ENCODE measurements at regions not wholly inside any gene's neighbourhood (a gene's known extent, or its start where the extent isn't known, plus 50 kb on each side); places are given as distances from the start of the nearest gene placed in this dataset.

- Histone ChIP-seq H3K9me3 (ENCODE audit: control insufficient read depth in 2 of 2, insufficient read depth in 1 of 2, low read length in 1 of 2) (no peaks in the 10 kb centered on the region), H3K36me3 (ENCODE audit: control insufficient read depth in 2 of 2, insufficient read depth in 2 of 2, low read length in 1 of 2) (no peaks in the 10 kb centered on the region), H3K27ac (ENCODE audit: low read depth in 1 of 2, low read length in 1 of 2) (no peak overlapping the region), H3K27me3 (ENCODE audit: control insufficient read depth in 2 of 2, insufficient read depth in 1 of 2, low read length in 1 of 2) (peaks cover 0 to 2% of the 10 kb centered on the region in 2 donors), H3K4me3 (ENCODE audit: low read length in 2 of 2) (no peak overlapping the region), H3K4me1 (ENCODE audit: control insufficient read depth in 2 of 2, insufficient read depth in 2 of 2, low read length in 2 of 2) (no peaks in the 10 kb centered on the region)
- DNase-seq (ENCODE audit: low read depth in 6 of 9, low spot score in 9 of 9), result no peak
- 94% methylated on average over 3 of the region's 3 CpGs for WGBS
Measured at GRCh38 chr10:44813201-44813600, 97.9 kb upstream of the TMEM72 start.

GRCh38 chr10:44814929-44815328 lies 96.2 kb upstream of the TMEM72 start:
- 89% methylated on average over 2 of the region's 2 CpGs for WGBS
- H3K36me3 ChIP-seq (ENCODE audit: control insufficient read depth in 2 of 2, insufficient read depth in 2 of 2, low read length in 1 of 2), result no peaks in the 10 kb centered on the region
- H3K27ac ChIP-seq (ENCODE audit: low read depth in 1 of 2, low read length in 1 of 2), result no peak overlapping the region
- DNase-seq (ENCODE audit: low read depth in 6 of 9, low spot score in 9 of 9), result no peak
- no peaks in the 10 kb centered on the region for H3K4me1 ChIP-seq (ENCODE audit: control insufficient read depth in 2 of 2, insufficient read depth in 2 of 2, low read length in 2 of 2)
- H3K4me3 ChIP-seq (ENCODE audit: low read length in 2 of 2), result no peak overlapping the region
- no peaks in the 10 kb centered on the region for H3K9me3 ChIP-seq (ENCODE audit: control insufficient read depth in 2 of 2, insufficient read depth in 1 of 2, low read length in 1 of 2)
- peaks cover 0 to 2% of the 10 kb centered on the region in 2 donors for H3K27me3 ChIP-seq (ENCODE audit: control insufficient read depth in 2 of 2, insufficient read depth in 1 of 2, low read length in 1 of 2)

GRCh38 chr10:44818041-44818649 lies 93.0 kb upstream of the TMEM72 start:
- 96% methylated on average over 6 of the region's 6 CpGs for WGBS
- Histone ChIP-seq H3K4me1 (ENCODE audit: control insufficient read depth in 2 of 2, insufficient read depth in 2 of 2, low read length in 2 of 2) (no peaks in the 10 kb centered on the region), H3K27ac (ENCODE audit: low read depth in 1 of 2, low read length in 1 of 2) (no peak overlapping the region), H3K4me3 (ENCODE audit: low read length in 2 of 2) (no peak overlapping the region), H3K9me3 (ENCODE audit: control insufficient read depth in 2 of 2, insufficient read depth in 1 of 2, low read length in 1 of 2) (no peaks in the 10 kb centered on the region), H3K36me3 (ENCODE audit: control insufficient read depth in 2 of 2, insufficient read depth in 2 of 2, low read length in 1 of 2) (no peaks in the 10 kb centered on the region), H3K27me3 (ENCODE audit: control insufficient read depth in 2 of 2, insufficient read depth in 1 of 2, low read length in 1 of 2) (peaks cover 0 to 2% of the 10 kb centered on the region in 2 donors)
- DNase-seq (ENCODE audit: low read depth in 6 of 9, low spot score in 9 of 9), result no peak

- H3K4me3 ChIP-seq (ENCODE audit: low read length in 2 of 2), result no peak overlapping the region
- H3K27ac ChIP-seq (ENCODE audit: low read depth in 1 of 2, low read length in 1 of 2), result no peak overlapping the region
- H3K27me3 ChIP-seq (ENCODE audit: control insufficient read depth in 2 of 2, insufficient read depth in 1 of 2, low read length in 1 of 2), result peaks cover 0 to 2% of the 10 kb centered on the region in 2 donors
- H3K9me3 ChIP-seq (ENCODE audit: control insufficient read depth in 2 of 2, insufficient read depth in 1 of 2, low read length in 1 of 2), result no peaks in the 10 kb centered on the region
- no peaks in the 10 kb centered on the region for H3K36me3 ChIP-seq (ENCODE audit: control insufficient read depth in 2 of 2, insufficient read depth in 2 of 2, low read length in 1 of 2)
- WGBS, result 93% methylated on average over 5 of the region's 5 CpGs
- no peaks in the 10 kb centered on the region for H3K4me1 ChIP-seq (ENCODE audit: control insufficient read depth in 2 of 2, insufficient read depth in 2 of 2, low read length in 2 of 2)
- DNase-seq (ENCODE audit: low read depth in 6 of 9, low spot score in 9 of 9), result no peak
Measured at GRCh38 chr10:44818701-44819127, 92.4 kb upstream of the TMEM72 start.

GRCh38 chr10:44820094-44820493 lies 91.0 kb upstream of the TMEM72 start:
- no peaks in the 10 kb centered on the region for H3K4me1 ChIP-seq (ENCODE audit: control insufficient read depth in 2 of 2, insufficient read depth in 2 of 2, low read length in 2 of 2)
- no peak overlapping the region for H3K4me3 ChIP-seq (ENCODE audit: low read length in 2 of 2)
- DNase-seq (ENCODE audit: low read depth in 6 of 9, low spot score in 9 of 9), result no peak
- no peaks in the 10 kb centered on the region for H3K36me3 ChIP-seq (ENCODE audit: control insufficient read depth in 2 of 2, insufficient read depth in 2 of 2, low read length in 1 of 2)
- 91% methylated on average over 3 of the region's 3 CpGs for WGBS
- no peak overlapping the region for H3K27ac ChIP-seq (ENCODE audit: low read depth in 1 of 2, low read length in 1 of 2)
- peaks cover 0 to 2% of the 10 kb centered on the region in 2 donors for H3K27me3 ChIP-seq (ENCODE audit: control insufficient read depth in 2 of 2, insufficient read depth in 1 of 2, low read length in 1 of 2)
- H3K9me3 ChIP-seq (ENCODE audit: control insufficient read depth in 2 of 2, insufficient read depth in 1 of 2, low read length in 1 of 2), result no peaks in the 10 kb centered on the region

- DNase-seq (ENCODE audit: low read depth in 6 of 9, low spot score in 9 of 9), result no peak
- Histone ChIP-seq H3K4me3 (ENCODE audit: low read length in 2 of 2) (no peak overlapping the region), H3K4me1 (ENCODE audit: control insufficient read depth in 2 of 2, insufficient read depth in 2 of 2, low read length in 2 of 2) (no peaks in the 10 kb centered on the region), H3K27me3 (ENCODE audit: control insufficient read depth in 2 of 2, insufficient read depth in 1 of 2, low read length in 1 of 2) (peaks cover 0 to 2% of the 10 kb centered on the region in 2 donors), H3K9me3 (ENCODE audit: control insufficient read depth in 2 of 2, insufficient read depth in 1 of 2, low read length in 1 of 2) (no peaks in the 10 kb centered on the region), H3K27ac (ENCODE audit: low read depth in 1 of 2, low read length in 1 of 2) (no peak overlapping the region), H3K36me3 (ENCODE audit: control insufficient read depth in 2 of 2, insufficient read depth in 2 of 2, low read length in 1 of 2) (no peaks in the 10 kb centered on the region)
- WGBS, result 96% methylated on average over 8 of the region's 8 CpGs
Measured at GRCh38 chr10:44821290-44821689, 89.8 kb upstream of the TMEM72 start.

GRCh38 chr10:44822349-44822748 lies 88.8 kb upstream of the TMEM72 start:
- WGBS, result 97% methylated on average over 3 of the region's 3 CpGs
- Histone ChIP-seq H3K4me3 (ENCODE audit: low read length in 2 of 2) (no peak overlapping the region), H3K9me3 (ENCODE audit: control insufficient read depth in 2 of 2, insufficient read depth in 1 of 2, low read length in 1 of 2) (no peaks in the 10 kb centered on the region), H3K4me1 (ENCODE audit: control insufficient read depth in 2 of 2, insufficient read depth in 2 of 2, low read length in 2 of 2) (no peaks in the 10 kb centered on the region), H3K27ac (ENCODE audit: low read depth in 1 of 2, low read length in 1 of 2) (no peak overlapping the region), H3K36me3 (ENCODE audit: control insufficient read depth in 2 of 2, insufficient read depth in 2 of 2, low read length in 1 of 2) (no peaks in the 10 kb centered on the region), H3K27me3 (ENCODE audit: control insufficient read depth in 2 of 2, insufficient read depth in 1 of 2, low read length in 1 of 2) (peaks cover 0 to 2% of the 10 kb centered on the region in 2 donors)
- DNase-seq (ENCODE audit: low read depth in 6 of 9, low spot score in 9 of 9), result no peak

- Histone ChIP-seq H3K4me1 (ENCODE audit: control insufficient read depth in 2 of 2, insufficient read depth in 2 of 2, low read length in 2 of 2) (peaks cover 0 to 2% of the 10 kb centered on the region in 2 donors), H3K27me3 (ENCODE audit: control insufficient read depth in 2 of 2, insufficient read depth in 1 of 2, low read length in 1 of 2) (no peaks in the 10 kb centered on the region), H3K4me3 (ENCODE audit: low read length in 2 of 2) (no peak overlapping the region), H3K36me3 (ENCODE audit: control insufficient read depth in 2 of 2, insufficient read depth in 2 of 2, low read length in 1 of 2) (no peaks in the 10 kb centered on the region), H3K27ac (ENCODE audit: low read depth in 1 of 2, low read length in 1 of 2) (no peak overlapping the region), H3K9me3 (ENCODE audit: control insufficient read depth in 2 of 2, insufficient read depth in 1 of 2, low read length in 1 of 2) (no peaks in the 10 kb centered on the region)
- DNase-seq (ENCODE audit: low read depth in 6 of 9, low spot score in 9 of 9), result no peak
- WGBS, result 97% methylated on average over 4 of the region's 4 CpGs
Measured at GRCh38 chr10:44822966-44823365, 88.2 kb upstream of the TMEM72 start.

GRCh38 chr10:44824607-44825006 lies 86.5 kb upstream of the TMEM72 start:
- no peaks in the 10 kb centered on the region for H3K36me3 ChIP-seq (ENCODE audit: control insufficient read depth in 2 of 2, insufficient read depth in 2 of 2, low read length in 1 of 2)
- H3K9me3 ChIP-seq (ENCODE audit: control insufficient read depth in 2 of 2, insufficient read depth in 1 of 2, low read length in 1 of 2), result no peaks in the 10 kb centered on the region
- H3K4me1 ChIP-seq (ENCODE audit: control insufficient read depth in 2 of 2, insufficient read depth in 2 of 2, low read length in 2 of 2), result peaks cover 0 to 2% of the 10 kb centered on the region in 2 donors
- 92% methylated on average over 4 of the region's 4 CpGs for WGBS
- no peak overlapping the region for H3K4me3 ChIP-seq (ENCODE audit: low read length in 2 of 2)
- no peak for DNase-seq (ENCODE audit: low read depth in 6 of 9, low spot score in 9 of 9)
- no peak overlapping the region for H3K27ac ChIP-seq (ENCODE audit: low read depth in 1 of 2, low read length in 1 of 2)
- no peaks in the 10 kb centered on the region for H3K27me3 ChIP-seq (ENCODE audit: control insufficient read depth in 2 of 2, insufficient read depth in 1 of 2, low read length in 1 of 2)

All from thymus (tissue), 11 donors.